HG03432 (cell line): ENCODE measurements at regions not wholly inside any gene's neighbourhood (a gene's known extent, or its start where the extent isn't known, plus 50 kb on each side); places are given as distances from the start of the nearest gene placed in this dataset.
A peak's percentile ranks its signal among the peaks of the same experiment; 100 is the strongest.

ENCODE experiments used
- ATAC-seq: cut with Tn5 transposase; IDR thresholded peaks from one replicate; pipeline ENCODE4 v1.9.1; 2021; ENCODE audit warnings: mild to moderate bottlenecking, moderate library complexity; ENCODE audit not compliant: unreplicated experiment

DNA sequence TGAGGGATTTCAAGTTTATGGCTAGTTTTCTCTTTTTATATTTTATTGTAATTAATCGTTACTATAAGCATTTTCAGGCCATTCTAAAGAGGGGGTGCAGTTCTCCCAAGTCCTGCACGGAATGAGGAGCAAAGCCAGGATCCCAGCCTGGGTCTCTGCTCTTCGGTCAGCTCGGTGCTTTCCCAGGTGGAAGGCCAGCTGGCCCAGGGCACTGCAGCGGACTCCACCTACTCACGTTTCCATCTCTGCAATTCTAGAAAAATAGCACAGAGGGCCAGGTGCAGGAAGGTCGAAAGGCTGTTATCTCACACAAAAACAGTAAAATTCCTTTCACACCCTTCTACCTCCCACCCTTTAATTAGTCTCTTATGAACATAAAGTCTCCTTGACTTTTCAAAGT, 59.5 kb upstream of the HES1 start:
- ATAC-seq: no peak

- ATAC-seq: no peak
Observed at GRCh38 chr3:194077602-194078001, 58.3 kb upstream of the HES1 start.

DNA sequence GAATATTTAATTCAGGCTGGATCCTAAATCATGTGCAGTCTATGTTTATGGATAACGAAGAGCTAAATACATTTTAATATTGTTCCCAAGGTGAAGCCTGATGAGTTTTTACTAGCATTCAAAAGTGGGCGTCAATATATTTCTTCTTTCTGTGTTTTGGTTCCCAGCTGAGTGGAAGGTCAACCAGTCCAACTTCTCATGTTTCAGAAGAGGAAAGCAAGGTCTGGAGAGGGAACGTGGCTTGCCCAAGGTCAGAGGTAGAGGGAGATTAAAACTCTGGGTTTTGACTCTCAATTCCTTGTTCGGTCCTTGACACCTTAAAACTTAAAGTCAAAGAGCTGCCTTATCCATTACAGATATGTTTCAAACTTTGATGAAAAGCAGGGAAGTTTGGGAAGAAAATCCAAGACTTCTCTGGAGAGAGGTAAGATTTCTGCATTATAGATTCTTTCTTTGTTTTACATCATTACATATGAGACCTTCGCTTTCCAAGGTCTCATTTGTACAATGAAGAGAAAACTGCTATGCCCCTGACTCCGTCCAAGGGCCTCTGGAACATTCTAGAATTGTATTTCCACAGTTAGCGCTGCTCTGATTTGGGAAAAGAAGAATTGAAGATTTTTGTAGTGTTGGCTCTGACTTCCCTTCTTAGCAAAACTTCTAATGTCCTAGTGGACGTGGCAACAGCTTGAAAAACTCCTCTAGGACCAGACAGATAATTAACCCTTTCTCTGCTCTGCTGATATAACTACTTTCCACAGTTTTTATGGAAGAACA, 57.7 kb upstream of the HES1 start:
- ATAC-seq: no peak

DNA sequence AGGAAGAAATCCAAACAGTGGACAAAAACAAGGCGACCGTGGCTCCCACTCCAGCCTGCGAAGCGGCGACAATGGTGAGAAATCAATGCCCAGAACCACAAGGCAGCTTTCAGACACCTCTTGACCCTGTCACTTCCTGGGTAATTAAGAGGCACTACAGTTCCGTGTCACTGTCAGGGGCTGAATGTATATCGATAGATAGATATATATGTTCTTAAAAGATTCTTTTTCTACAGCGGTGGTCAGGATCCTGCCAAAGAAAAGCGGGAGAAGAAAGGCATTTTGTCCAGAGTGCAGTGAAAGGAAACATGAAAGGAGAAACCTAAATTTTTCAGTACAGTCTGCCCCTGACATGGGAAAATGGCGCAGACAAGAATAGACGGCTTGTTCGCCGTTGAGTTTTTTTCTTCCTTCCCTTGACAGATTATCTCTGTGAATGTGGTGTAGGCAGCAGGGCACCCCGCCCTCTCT, 56.2 kb upstream of the HES1 start:
- no peak for ATAC-seq

- no peak for ATAC-seq
Observed at GRCh38 chr3:194080436-194080835, 55.5 kb upstream of the HES1 start.

- no peak for ATAC-seq
Observed at GRCh38 chr3:194080913-194081800, 54.8 kb upstream of the HES1 start.

GRCh38 chr3:194081826-194082225, 54.1 kb upstream of the HES1 start:
- ATAC-seq: no peak

DNA sequence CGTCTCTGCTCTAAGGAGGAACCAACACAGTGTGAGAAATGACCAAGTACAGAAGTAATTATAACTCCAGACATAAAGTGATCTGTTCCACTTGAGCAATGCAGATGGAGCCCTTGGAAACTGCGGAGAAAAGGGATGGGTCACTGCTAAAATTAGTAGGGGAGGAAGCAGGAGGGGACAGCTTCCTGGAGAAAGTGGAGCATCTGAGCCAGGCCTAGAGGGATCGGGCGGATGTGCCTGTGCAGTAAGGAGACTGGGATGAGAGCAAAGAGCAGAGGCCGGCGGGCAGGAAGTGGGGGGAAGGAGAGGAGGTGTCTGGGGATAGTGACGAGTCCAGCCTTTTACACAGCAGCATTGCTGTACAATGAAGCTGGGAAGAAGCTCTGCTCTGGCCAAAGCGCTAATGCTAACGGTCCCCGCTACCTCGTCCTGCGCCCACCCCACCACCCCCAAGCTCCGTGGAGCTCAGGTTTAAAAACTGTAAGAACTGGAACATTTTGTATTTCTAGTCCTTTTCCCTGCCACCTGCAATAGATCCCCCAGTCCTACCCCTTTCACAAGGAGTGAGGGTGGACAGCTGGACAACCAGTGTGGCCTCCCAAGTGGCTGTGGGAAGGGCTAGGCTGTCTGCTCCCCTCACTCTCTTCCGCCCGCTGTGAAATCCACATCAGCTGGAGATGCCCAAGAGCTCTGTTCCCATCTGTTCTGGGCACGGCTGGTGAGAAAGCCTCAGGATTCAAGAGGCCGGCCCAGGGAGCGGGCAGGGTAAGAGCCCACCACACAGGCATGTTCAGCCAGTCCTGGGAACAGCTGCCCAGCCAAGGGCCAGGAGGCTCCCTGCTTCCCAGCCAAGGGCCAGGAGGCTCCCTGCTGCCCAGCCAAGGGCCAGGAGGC, 53.0 kb upstream of the HES1 start:
- no peak for ATAC-seq

DNA sequence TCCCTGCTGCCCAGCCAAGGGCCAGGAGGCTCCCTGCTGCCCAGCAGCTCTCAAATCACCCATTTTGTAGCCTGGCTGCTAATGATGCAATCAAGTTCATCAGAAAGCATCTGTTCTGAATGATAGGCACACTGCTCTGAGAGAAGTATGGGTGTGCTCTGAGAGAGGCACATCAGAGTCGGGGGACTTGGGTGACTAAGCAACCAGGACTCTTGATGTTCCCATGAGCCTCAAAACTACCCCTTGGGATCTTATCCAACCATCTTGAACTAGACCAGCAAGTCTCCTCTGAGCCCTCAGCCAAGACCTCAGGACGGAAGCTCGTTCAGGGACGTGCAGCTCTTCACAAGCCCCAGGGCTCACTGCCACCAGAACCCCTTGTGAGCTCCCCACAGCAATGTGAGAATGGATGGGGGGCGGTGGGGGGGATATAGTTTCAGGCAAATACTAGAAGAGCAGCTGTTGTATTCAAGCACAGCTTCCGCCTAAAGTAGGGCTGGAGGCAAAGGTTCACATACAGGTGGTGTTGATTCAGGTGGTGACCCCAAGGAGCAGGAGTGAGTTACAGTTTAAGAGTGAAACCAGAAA, 52.2 kb upstream of the HES1 start:
- peak; percentile 42 for ATAC-seq

DNA sequence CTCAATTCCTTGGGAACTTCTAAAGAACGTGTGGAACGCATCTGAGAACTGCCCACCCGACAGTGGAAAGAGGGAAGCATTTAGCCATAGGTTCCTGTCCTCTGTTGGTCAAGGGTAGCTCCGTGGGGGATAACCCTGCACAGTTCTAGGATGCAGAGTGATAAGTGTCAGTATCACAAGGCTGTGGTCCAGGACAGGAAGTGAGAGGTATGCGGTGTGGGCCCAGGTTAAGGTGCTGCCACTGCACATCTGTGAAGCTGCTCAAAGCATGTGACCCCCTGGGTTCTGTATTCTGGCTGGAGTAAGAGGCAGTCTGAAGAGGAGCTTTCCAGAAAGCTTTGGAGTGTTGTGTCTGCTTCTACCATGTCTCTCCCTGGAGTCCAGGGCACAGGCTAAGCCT, 51.7 kb upstream of the HES1 start:
- ATAC-seq: peak; percentile 94
